H9 (cell line): ENCODE measurements at regions not wholly inside any gene's neighbourhood (a gene's known extent, or its start where the extent isn't known, plus 50 kb on each side); places are given as distances from the start of the nearest gene placed in this dataset.

ENCODE experiments used
- DNase-seq: peaks from one replicate; pipeline ENCODE4 v3.0.0-alpha.2; 2017
- H2AFZ ChIP-seq: one replicate; pipeline ENCODE4 v1.6.1; 2013; ENCODE audit warnings: mild to moderate bottlenecking, low read length, control low read depth, moderate library complexity
- H2AK5ac ChIP-seq: 2 replicates; pipeline ENCODE4 v1.6.1; 2013; ENCODE audit warnings: low read length, control low read depth, mixed read lengths; ENCODE audit not compliant: insufficient read length
- H2BK120ac ChIP-seq: one replicate; pipeline ENCODE4 v1.6.1; 2013; ENCODE audit warnings: low read depth, mild to moderate bottlenecking, low read length, control low read depth, inconsistent platforms; ENCODE audit not compliant: poor library complexity, severe bottlenecking
- H2BK12ac ChIP-seq: 2 replicates; pipeline ENCODE4 v1.6.1; 2013; ENCODE audit warnings: low read length, control low read depth, mixed read lengths, low read depth; ENCODE audit not compliant: insufficient read length
- H2BK15ac ChIP-seq: 2 replicates; pipeline ENCODE4 v1.6.1; 2013; ENCODE audit warnings: low read depth, low read length, control low read depth
- H2BK20ac ChIP-seq: one replicate; pipeline ENCODE4 v1.6.1; 2013; ENCODE audit warnings: low read depth, mild to moderate bottlenecking, low read length, control low read depth, inconsistent platforms; ENCODE audit not compliant: poor library complexity, severe bottlenecking
- H2BK5ac ChIP-seq: 2 replicates; pipeline ENCODE4 v1.6.1; 2013; ENCODE audit warnings: low read length, control low read depth, mixed read lengths; ENCODE audit not compliant: insufficient read length
- H3K14ac ChIP-seq: 2 replicates; pipeline ENCODE4 v1.6.1; 2013; ENCODE audit warnings: low read length, control low read depth; ENCODE audit not compliant: insufficient read depth
- H3K18ac ChIP-seq: 2 replicates; pipeline ENCODE4 v1.6.1; 2013; ENCODE audit warnings: low read depth, mild to moderate bottlenecking, mixed read lengths, low read length, control low read depth; ENCODE audit not compliant: insufficient read length
- H3K23ac ChIP-seq: 2 replicates; pipeline ENCODE4 v1.6.1; 2013; ENCODE audit warnings: low read length, control low read depth, mixed read lengths, low read depth; ENCODE audit not compliant: insufficient read length
- H3K23me2 ChIP-seq: 2 replicates; pipeline ENCODE4 v1.6.1; 2013; ENCODE audit warnings: low read depth, mild to moderate bottlenecking, mixed read lengths, low read length, control low read depth; ENCODE audit not compliant: insufficient read length, poor library complexity, severe bottlenecking
- H3K27ac ChIP-seq: 2 replicates; pipeline ENCODE4 v1.5.1; 2013; ENCODE audit warnings: low read length, control low read depth, mixed read lengths, low read depth; ENCODE audit not compliant: insufficient read length
- H3K27me3 ChIP-seq: 2 replicates; pipeline ENCODE4 v1.6.1; 2013; ENCODE audit warnings: low read length, control low read depth, inconsistent platforms; ENCODE audit not compliant: insufficient read depth
- H3K4ac ChIP-seq: 2 replicates; pipeline ENCODE4 v1.6.1; 2013; ENCODE audit warnings: low read depth, mild to moderate bottlenecking, control low read depth, inconsistent platforms, low read length, moderate library complexity
- H3K4me1 ChIP-seq: 2 replicates; pipeline ENCODE4 v1.6.1; 2013; ENCODE audit warnings: low read length, control low read depth, inconsistent platforms; ENCODE audit not compliant: insufficient read depth
- H3K4me2 ChIP-seq: 2 replicates; pipeline ENCODE4 v1.6.1; 2013; ENCODE audit warnings: low read length, control low read depth, mixed read lengths; ENCODE audit not compliant: insufficient read length, insufficient read depth
- H3K56ac ChIP-seq: 2 replicates; pipeline ENCODE4 v1.6.1; 2013; ENCODE audit warnings: low read depth, mild to moderate bottlenecking, mixed read lengths, low read length, control low read depth; ENCODE audit not compliant: insufficient read length
- H3K79me1 ChIP-seq: 2 replicates; pipeline ENCODE4 v1.6.1; 2013; ENCODE audit warnings: low read depth, mild to moderate bottlenecking, moderate library complexity, low read length, control low read depth, inconsistent platforms; ENCODE audit not compliant: insufficient read depth, poor library complexity, severe bottlenecking
- H3K79me2 ChIP-seq: 2 replicates; pipeline ENCODE4 v1.6.1; 2013; ENCODE audit warnings: low read length, control low read depth, inconsistent platforms; ENCODE audit not compliant: insufficient read depth
- H3K9ac ChIP-seq: 2 replicates; pipeline ENCODE4 v1.6.1; 2013; ENCODE audit warnings: low read length, control low read depth, mixed read lengths; ENCODE audit not compliant: insufficient read length; ENCODE audit errors: extremely low read depth
- H3K9me3 ChIP-seq: one replicate; pipeline ENCODE4 v1.6.1; 2013; ENCODE audit warnings: low read depth, low read length, inconsistent platforms; ENCODE audit not compliant: control insufficient read depth
- H3T11ph ChIP-seq: one replicate; pipeline ENCODE4 v1.6.1; 2013; ENCODE audit warnings: mild to moderate bottlenecking, low read length, control low read depth, inconsistent platforms
- H4K20me1 ChIP-seq: one replicate; pipeline ENCODE4 v1.6.1; 2013; ENCODE audit not compliant: control insufficient read depth, insufficient read length, insufficient read depth
- H4K5ac ChIP-seq: 2 replicates; pipeline ENCODE4 v1.6.1; 2013; ENCODE audit warnings: low read depth, mild to moderate bottlenecking, mixed read lengths, low read length, control low read depth; ENCODE audit not compliant: insufficient read length
- H4K8ac ChIP-seq: replicated peaks from 2 replicates; pipeline ENCODE4 v1.6.1; 2013; ENCODE audit warnings: low read length, control low read depth, mixed read lengths, low read depth; ENCODE audit not compliant: insufficient read length
- H4K91ac ChIP-seq: 2 replicates; pipeline ENCODE4 v1.6.1; 2013; ENCODE audit warnings: low read depth, mild to moderate bottlenecking, moderate library complexity, mixed read lengths, low read length, control low read depth; ENCODE audit not compliant: insufficient read length
- H3K27ac Mint-ChIP-seq, 3 experiments: 2 replicates in 2 of 3; 3 replicates in 1 of 3; pipeline ENCODE4 v1.8.0; 2020 to 2021; ENCODE audit warnings: mixed read lengths in 3 of 3, mild to moderate bottlenecking in 1 of 3, moderate library complexity in 1 of 3
- H3K27me3 Mint-ChIP-seq: 2 replicates; pipeline ENCODE4 v1.8.0; 2021; ENCODE audit warnings: low read depth, mild to moderate bottlenecking, moderate library complexity, mixed read lengths
- H3K36me3 Mint-ChIP-seq, 3 experiments: 2 replicates in 2 of 3; 3 replicates in 1 of 3; pipeline ENCODE4 v1.8.0; 2020 to 2021; ENCODE audit warnings: low read depth in 3 of 3, mixed read lengths in 3 of 3; ENCODE audit not compliant: insufficient read depth in 1 of 3
- H3K4me1 Mint-ChIP-seq, 2 experiments: 2 replicates each; pipeline ENCODE4 v1.8.0; 2020; ENCODE audit warnings: mixed read lengths in 2 of 2
- H3K4me3 Mint-ChIP-seq, 2 experiments: 2 replicates in 1 of 2; 3 replicates in 1 of 2; pipeline ENCODE4 v1.8.0; 2020 to 2021; ENCODE audit warnings: mild to moderate bottlenecking in 2 of 2, mixed read lengths in 2 of 2, moderate library complexity in 1 of 2
- H3K9me3 Mint-ChIP-seq, 2 experiments: 2 replicates in 1 of 2; 3 replicates in 1 of 2; pipeline ENCODE4 v1.8.0; 2020; ENCODE audit warnings: mild to moderate bottlenecking in 2 of 2, mixed read lengths in 2 of 2, moderate library complexity in 1 of 2
- WGBS: extraction: QIAGEN DNeasy Blood & Tissue Kit; methylation state at CpG from one replicate; pipeline ENCODE4 v1.1.7; 2013; ENCODE audit warnings: missing lambda C conversion rate, low lambda C conversion rate, mixed read lengths; ENCODE audit not compliant: insufficient read length; ENCODE audit errors: extremely low coverage; 5-methylcytosine and 5-hydroxymethylcytosine counted together
- TF ChIP-seq, protein P1 (sequence below): fragments of 200-600 bp; sonication (generic); conservative IDR thresholded peaks from 3 replicates; pipeline ENCODE4 v1.8.0; 2021; ENCODE audit warnings: antibody characterized with exemption, mild to moderate bottlenecking

DNA sequence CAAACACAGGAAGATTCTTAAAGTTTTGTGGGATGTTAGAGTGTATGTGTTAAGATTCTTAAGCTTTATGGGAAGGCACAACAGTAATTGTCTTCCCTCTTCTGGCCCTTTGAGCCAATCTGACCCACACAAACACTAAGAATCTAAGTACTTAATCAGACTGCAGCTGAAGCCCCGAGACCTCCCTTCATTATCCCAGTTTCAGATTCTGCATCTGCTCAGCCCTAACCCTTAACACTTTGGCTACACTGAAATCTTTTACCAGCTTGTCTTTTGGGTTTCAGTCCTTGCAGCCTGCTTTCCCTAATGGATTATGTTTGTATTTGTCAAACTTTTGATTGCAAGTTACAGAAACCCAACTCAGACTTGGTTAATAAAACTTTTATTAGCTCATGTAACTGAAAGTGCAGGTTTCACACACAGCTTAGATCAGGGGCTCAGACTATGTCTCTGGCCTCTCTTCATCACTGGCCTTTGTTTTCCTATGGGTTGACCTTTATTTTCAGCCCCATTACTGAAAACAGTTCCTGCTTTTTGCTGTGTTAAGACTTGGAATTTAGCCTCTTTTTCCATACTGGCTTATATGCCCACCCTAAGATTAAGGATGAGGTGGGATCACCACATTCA, 71.5 kb downstream of the COX7C start:
- Mint-ChIP-seq H3K27ac (no peak overlapping the region), H3K4me1 (no peaks in the 10 kb centered on the region), H3K9me3 (no peaks in the 10 kb centered on the region), H3K36me3 (no peaks in the 10 kb centered on the region), H3K4me3 (no peak overlapping the region), H3K27me3 (no peaks in the 10 kb centered on the region)
- Histone ChIP-seq H2BK12ac (no peak overlapping the region), H2BK20ac (no peak overlapping the region), H2BK15ac (no peak overlapping the region), H4K8ac (no peak overlapping the region), H2BK5ac (no peak overlapping the region), H3K18ac (no peak overlapping the region), H2AFZ (no peak overlapping the region), H3K4me1 (no peaks in the 10 kb centered on the region), H3K23me2 (no peaks in the 10 kb centered on the region), H3K79me2 (no peaks in the 10 kb centered on the region), H4K20me1 (no peaks in the 10 kb centered on the region), H3K27me3 (no peaks in the 10 kb centered on the region), H3K27ac (no peak overlapping the region), H3K23ac (no peak overlapping the region), H4K91ac (no peak overlapping the region), H3K4ac (no peak overlapping the region), H3K56ac (no peak overlapping the region), H2AK5ac (no peak overlapping the region), H3K4me2 (no peak overlapping the region), H3T11ph (no peak overlapping the region), H3K9ac (no peak overlapping the region), H3K14ac (no peak overlapping the region), H4K5ac (no peak overlapping the region), H3K79me1 (no peaks in the 10 kb centered on the region), H2BK120ac (no peak overlapping the region), H3K9me3 (no peaks in the 10 kb centered on the region)
- no peak for DNase-seq
- TF ChIP-seq, protein P1, sequence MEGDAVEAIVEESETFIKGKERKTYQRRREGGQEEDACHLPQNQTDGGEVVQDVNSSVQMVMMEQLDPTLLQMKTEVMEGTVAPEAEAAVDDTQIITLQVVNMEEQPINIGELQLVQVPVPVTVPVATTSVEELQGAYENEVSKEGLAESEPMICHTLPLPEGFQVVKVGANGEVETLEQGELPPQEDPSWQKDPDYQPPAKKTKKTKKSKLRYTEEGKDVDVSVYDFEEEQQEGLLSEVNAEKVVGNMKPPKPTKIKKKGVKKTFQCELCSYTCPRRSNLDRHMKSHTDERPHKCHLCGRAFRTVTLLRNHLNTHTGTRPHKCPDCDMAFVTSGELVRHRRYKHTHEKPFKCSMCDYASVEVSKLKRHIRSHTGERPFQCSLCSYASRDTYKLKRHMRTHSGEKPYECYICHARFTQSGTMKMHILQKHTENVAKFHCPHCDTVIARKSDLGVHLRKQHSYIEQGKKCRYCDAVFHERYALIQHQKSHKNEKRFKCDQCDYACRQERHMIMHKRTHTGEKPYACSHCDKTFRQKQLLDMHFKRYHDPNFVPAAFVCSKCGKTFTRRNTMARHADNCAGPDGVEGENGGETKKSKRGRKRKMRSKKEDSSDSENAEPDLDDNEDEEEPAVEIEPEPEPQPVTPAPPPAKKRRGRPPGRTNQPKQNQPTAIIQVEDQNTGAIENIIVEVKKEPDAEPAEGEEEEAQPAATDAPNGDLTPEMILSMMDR = no peak
- WGBS = no CpG with 5 or more reads among the region's 1 CpG
